ENCODE measurements at regions not wholly inside any gene's neighbourhood (a gene's known extent, or its start where the extent isn't known, plus 50 kb on each side); places are given as distances from the start of the nearest gene placed in this dataset.

DNA sequence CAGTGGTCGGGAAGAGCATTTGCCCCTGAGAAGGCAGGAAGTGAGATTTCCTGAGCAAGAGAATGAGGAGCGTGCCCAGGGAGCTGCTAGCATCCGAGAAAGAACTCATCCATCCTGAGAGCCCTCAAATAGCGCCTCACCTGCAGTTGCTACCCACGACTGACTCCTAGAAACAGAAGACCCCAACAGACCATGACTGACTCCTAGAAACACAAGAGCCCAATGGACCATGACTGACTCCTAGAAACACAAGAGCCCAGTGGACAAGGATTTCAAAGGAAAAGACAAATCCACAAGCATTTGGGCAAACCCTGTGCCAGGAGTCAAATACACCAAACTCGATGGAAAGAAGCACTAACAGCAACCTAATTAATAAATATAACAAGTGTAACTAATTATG, 575.2 kb upstream of the FRG1 start:
- no peaks in the 10 kb centered on the region for H3K4me1 ChIP-seq
- DNase-seq, result no peak
- no peak overlapping the region for H3K27ac ChIP-seq
- H3K36me3 ChIP-seq, result no peaks in the 10 kb centered on the region
- no peaks in the 10 kb centered on the region for H3K9me3 ChIP-seq
- TF ChIP-seq, protein P1, sequence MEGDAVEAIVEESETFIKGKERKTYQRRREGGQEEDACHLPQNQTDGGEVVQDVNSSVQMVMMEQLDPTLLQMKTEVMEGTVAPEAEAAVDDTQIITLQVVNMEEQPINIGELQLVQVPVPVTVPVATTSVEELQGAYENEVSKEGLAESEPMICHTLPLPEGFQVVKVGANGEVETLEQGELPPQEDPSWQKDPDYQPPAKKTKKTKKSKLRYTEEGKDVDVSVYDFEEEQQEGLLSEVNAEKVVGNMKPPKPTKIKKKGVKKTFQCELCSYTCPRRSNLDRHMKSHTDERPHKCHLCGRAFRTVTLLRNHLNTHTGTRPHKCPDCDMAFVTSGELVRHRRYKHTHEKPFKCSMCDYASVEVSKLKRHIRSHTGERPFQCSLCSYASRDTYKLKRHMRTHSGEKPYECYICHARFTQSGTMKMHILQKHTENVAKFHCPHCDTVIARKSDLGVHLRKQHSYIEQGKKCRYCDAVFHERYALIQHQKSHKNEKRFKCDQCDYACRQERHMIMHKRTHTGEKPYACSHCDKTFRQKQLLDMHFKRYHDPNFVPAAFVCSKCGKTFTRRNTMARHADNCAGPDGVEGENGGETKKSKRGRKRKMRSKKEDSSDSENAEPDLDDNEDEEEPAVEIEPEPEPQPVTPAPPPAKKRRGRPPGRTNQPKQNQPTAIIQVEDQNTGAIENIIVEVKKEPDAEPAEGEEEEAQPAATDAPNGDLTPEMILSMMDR (IDR thresholded peaks at IDR 0.05), result no peak
- TF ChIP-seq POLR2A (IDR thresholded peaks at IDR 0.05), result no peak
- no peak for TF ChIP-seq EP300 (IDR thresholded peaks at IDR 0.05)
- TF ChIP-seq POLR2AphosphoS5 (IDR thresholded peaks at IDR 0.05), result no peak
- no peak overlapping the region for H3K4me3 ChIP-seq
- intact Hi-C loops (cut with DNase I), result no loop called here
- 75 to 86% methylated on average over 6 of the region's 6 CpGs for WGBS, 2 donors
- no peaks in the 10 kb centered on the region for H3K27me3 ChIP-seq

DNA sequence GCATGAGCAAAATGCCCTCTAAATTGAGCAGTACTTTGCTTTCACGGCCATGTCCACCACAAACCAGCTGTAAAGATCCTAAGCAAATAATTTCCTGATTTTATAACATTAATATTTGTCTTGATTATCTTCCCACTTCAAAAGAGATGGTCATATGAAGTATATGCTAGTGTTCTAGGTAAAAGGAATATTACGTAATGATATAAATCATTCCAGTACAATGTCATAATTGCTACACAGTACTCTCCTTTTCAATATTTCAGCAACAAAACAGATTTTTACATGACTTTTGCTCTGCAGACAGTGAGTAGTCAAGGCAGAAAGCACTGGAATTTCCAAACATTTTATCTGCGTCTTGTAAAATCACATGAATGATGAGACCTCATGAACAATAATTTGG, 572.8 kb upstream of the FRG1 start:
- 76 to 87% methylated on average over 3 of the region's 3 CpGs for WGBS, 2 donors
- H3K27ac ChIP-seq, result no peak overlapping the region
- H3K27me3 ChIP-seq, result no peaks in the 10 kb centered on the region
- no peak for TF ChIP-seq POLR2A (IDR thresholded peaks at IDR 0.05)
- TF ChIP-seq POLR2AphosphoS5 (IDR thresholded peaks at IDR 0.05), result no peak
- no peak for TF ChIP-seq EP300 (IDR thresholded peaks at IDR 0.05)
- TF ChIP-seq, protein P1 (IDR thresholded peaks at IDR 0.05), result no peak
- H3K36me3 ChIP-seq, result no peaks in the 10 kb centered on the region
- no peaks in the 10 kb centered on the region for H3K4me1 ChIP-seq
- no peak overlapping the region for H3K4me3 ChIP-seq
- no peak for DNase-seq
- no peaks in the 10 kb centered on the region for H3K9me3 ChIP-seq
- intact Hi-C loops (cut with DNase I), result no loop called here

DNA sequence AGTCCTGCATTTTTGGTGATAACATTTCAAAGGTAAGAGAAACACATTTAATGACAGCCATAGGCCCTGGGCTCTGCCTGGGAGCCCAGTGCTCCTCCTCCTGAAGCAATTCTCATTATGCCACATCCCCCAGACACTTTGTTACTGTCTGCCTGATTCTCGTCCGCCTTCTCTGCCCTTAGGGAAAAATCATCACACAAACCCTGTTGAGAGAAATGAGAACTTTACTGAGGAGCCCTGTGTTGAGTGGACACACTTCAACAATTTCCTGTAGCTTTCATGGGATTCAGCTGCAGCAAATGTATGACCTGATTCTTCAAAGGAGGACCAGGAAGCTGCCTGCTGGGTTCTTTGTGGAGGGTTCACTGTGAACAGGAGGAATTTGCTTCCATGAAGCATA, 566.5 kb upstream of the FRG1 start:
- no peak for DNase-seq
- WGBS, 2 donors, result 78 to 87% methylated on average over 2 of the region's 2 CpGs
- no peaks in the 10 kb centered on the region for H3K4me1 ChIP-seq
- no peak overlapping the region for H3K4me3 ChIP-seq
- no peaks in the 10 kb centered on the region for H3K36me3 ChIP-seq
- intact Hi-C loops (cut with DNase I), result no loop called here
- TF ChIP-seq, protein P1 (IDR thresholded peaks at IDR 0.05), result no peak
- TF ChIP-seq POLR2AphosphoS5 (IDR thresholded peaks at IDR 0.05), result no peak
- TF ChIP-seq POLR2A (IDR thresholded peaks at IDR 0.05), result no peak
- TF ChIP-seq EP300 (IDR thresholded peaks at IDR 0.05), result no peak
- peaks cover 0 to 7% (median 0%) of the 10 kb centered on the region in 4 donors for H3K9me3 ChIP-seq
- no peak overlapping the region for H3K27ac ChIP-seq
- H3K27me3 ChIP-seq, result no peaks in the 10 kb centered on the region

DNA sequence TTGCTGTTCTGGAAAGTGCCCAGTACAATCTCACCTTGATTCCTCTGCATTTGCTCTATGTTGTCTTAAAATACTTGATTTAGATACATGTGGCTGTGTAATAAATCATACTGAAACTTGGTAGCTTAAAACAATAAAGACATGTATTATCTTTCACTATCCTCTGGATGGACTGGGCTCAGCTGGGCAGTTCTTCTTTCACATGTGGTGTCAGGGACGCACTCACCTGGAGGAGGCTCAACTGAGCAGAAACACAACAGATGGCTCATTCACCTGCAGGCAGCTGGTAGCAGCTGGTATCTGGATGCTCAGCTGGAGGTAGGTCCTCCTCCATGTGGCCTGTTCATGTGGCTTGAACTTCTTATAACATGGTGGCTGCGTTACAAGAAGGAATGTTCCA, 563.8 kb upstream of the FRG1 start:
- Histone ChIP-seq H3K9me3 (peaks cover 0 to 7% (median 0%) of the 10 kb centered on the region in 4 donors), H3K27me3 (no peaks in the 10 kb centered on the region), H3K4me3 (no peak overlapping the region), H3K4me1 (no peaks in the 10 kb centered on the region), H3K36me3 (no peaks in the 10 kb centered on the region), H3K27ac (no peak overlapping the region)
- TF ChIP-seq POLR2A (IDR thresholded peaks at IDR 0.05) (no peak), POLR2AphosphoS5 (IDR thresholded peaks at IDR 0.05) (no peak)
- TF ChIP-seq, protein P1 (IDR thresholded peaks at IDR 0.05), result no peak
- WGBS, 2 donors, result 91 to 92% methylated on average over 2 of the region's 2 CpGs
- DNase-seq, result no peak
- intact Hi-C loops (cut with DNase I), result no loop called here

DNA sequence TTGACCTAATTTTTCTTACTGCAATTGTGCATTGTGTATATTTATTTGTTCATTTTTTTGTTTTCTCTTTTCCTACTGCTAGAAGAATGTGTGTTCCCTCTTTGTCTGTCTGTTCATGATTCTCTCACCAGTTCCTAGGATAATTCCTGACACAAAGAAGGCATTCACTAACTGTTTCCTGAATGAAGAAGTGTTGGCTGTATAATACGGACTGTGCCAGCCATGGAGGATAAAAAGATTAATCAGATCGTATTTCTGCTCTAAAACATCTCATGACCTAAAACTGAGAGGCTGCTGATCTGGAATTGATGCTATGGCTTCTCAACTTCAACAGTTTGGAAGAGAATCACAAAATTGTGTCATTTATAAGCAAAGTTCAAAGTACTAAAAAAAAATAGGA, 563.1 kb upstream of the FRG1 start:
- Histone ChIP-seq H3K36me3 (no peaks in the 10 kb centered on the region), H3K9me3 (peaks cover 0 to 7% (median 0%) of the 10 kb centered on the region in 4 donors), H3K27me3 (no peaks in the 10 kb centered on the region), H3K4me3 (no peak overlapping the region), H3K27ac (no peak overlapping the region), H3K4me1 (no peaks in the 10 kb centered on the region)
- DNase-seq, result no peak
- intact Hi-C loops (cut with DNase I), result no loop called here
- TF ChIP-seq, protein P1 (IDR thresholded peaks at IDR 0.05), result no peak
- TF ChIP-seq POLR2A (IDR thresholded peaks at IDR 0.05), result no peak
- TF ChIP-seq EP300 (IDR thresholded peaks at IDR 0.05), result no peak
- no peak for TF ChIP-seq POLR2AphosphoS5 (IDR thresholded peaks at IDR 0.05)
- 73 to 74% methylated on average over 2 of the region's 2 CpGs for WGBS, 2 donors
